IMR-90 (cell line): ENCODE measurements at regions not wholly inside any gene's neighbourhood (a gene's known extent, or its start where the extent isn't known, plus 50 kb on each side); places are given as distances from the start of the nearest gene placed in this dataset.
A peak's percentile ranks its signal among the peaks of the same experiment; 100 is the strongest.

Source experiments
- ATAC-seq: fragments of 200-7000 bp; cut with Tn5 transposase; 2 replicates; pipeline ENCODE4 v1.9.1; 2020; ENCODE audit warnings: low read depth, mild to moderate bottlenecking, moderate library complexity
- BruUV-seq: library from RNA; stranded (reverse); fragments of 400-500 nt; replicated peaks from 2 replicates; lab custom pipeline; 2021; lab: Mats Ljungman, UMichigan
- CTCF ChIA-PET: fragments of 300-600 bp; formaldehyde crosslinking; extraction: SDS; loops from one replicate; lab custom pipeline; 2021; ENCODE audit warnings: antibody characterized with exemption; lab: Yijun Ruan, JAX
- POLR2A ChIA-PET: fragments of 300-600 bp; sonication (Branson Sonifier 250); formaldehyde crosslinking; loops from one replicate; lab custom pipeline; 2022; ENCODE audit warnings: antibody characterized with exemption; ENCODE audit not compliant: unreplicated experiment; lab: Charles Lee
- DNase-seq: peaks from one replicate; pipeline ENCODE4 v3.0.0; 2013
- H2AFZ ChIP-seq: replicated peaks from 2 replicates; pipeline ENCODE3; 2013; ENCODE audit warnings: low read length, mild to moderate bottlenecking; ENCODE audit not compliant: poor library complexity
- H2AK5ac ChIP-seq: 2 replicates; pipeline ENCODE4 v1.6.1; 2013; ENCODE audit warnings: low read depth, low read length, inconsistent platforms
- H2AK9ac ChIP-seq: replicated peaks from 2 replicates; pipeline ENCODE3; 2013; ENCODE audit warnings: mild to moderate bottlenecking, low read depth, low read length, moderate library complexity; ENCODE audit not compliant: poor library complexity
- H2BK120ac ChIP-seq: 2 replicates; pipeline ENCODE4 v1.6.1; 2013; ENCODE audit warnings: low read depth, low read length, inconsistent platforms
- H2BK15ac ChIP-seq: 3 replicates; pipeline ENCODE4 v1.6.1; 2013; ENCODE audit warnings: low read depth, low read length, inconsistent platforms
- H2BK20ac ChIP-seq: 2 replicates; pipeline ENCODE4 v1.6.1; 2013; ENCODE audit warnings: low read depth, mild to moderate bottlenecking, inconsistent platforms, low read length, moderate library complexity
- H2BK5ac ChIP-seq: 2 replicates; pipeline ENCODE4 v1.6.1; 2013; ENCODE audit warnings: mild to moderate bottlenecking, low read depth, low read length, inconsistent platforms; ENCODE audit not compliant: poor library complexity, severe bottlenecking
- H3K14ac ChIP-seq: replicated peaks from 2 replicates; pipeline ENCODE4 v1.6.1; 2013; ENCODE audit warnings: low read depth, low read length, inconsistent platforms
- H3K18ac ChIP-seq: 2 replicates; pipeline ENCODE4 v1.6.1; 2013; ENCODE audit warnings: low read depth, low read length, control low read depth
- H3K23ac ChIP-seq: 2 replicates; pipeline ENCODE4 v1.6.1; 2013; ENCODE audit warnings: low read depth, low read length, inconsistent platforms
- H3K27ac ChIP-seq: 2 replicates; pipeline ENCODE4 v1.5.1; 2013; ENCODE audit warnings: mild to moderate bottlenecking, control low read depth, low read length; ENCODE audit not compliant: insufficient read depth
- H3K27me3 ChIP-seq: 2 replicates; pipeline ENCODE4 v1.6.1; 2013; ENCODE audit warnings: low read length; ENCODE audit not compliant: control insufficient read depth, insufficient read depth
- H3K36me3 ChIP-seq: 2 replicates; pipeline ENCODE4 v1.6.1; 2013; ENCODE audit warnings: low read length, mixed read lengths; ENCODE audit not compliant: control insufficient read depth, insufficient read depth
- H3K4ac ChIP-seq: 2 replicates; pipeline ENCODE4 v1.6.1; 2013; ENCODE audit warnings: low read depth, low read length, inconsistent platforms
- H3K4me1 ChIP-seq: 2 replicates; pipeline ENCODE4 v1.6.1; 2013; ENCODE audit warnings: low read length, mixed read lengths; ENCODE audit not compliant: control insufficient read depth, insufficient read depth
- H3K4me2 ChIP-seq: 2 replicates; pipeline ENCODE4 v1.6.1; 2013; ENCODE audit warnings: low read depth, mild to moderate bottlenecking, control low read depth, low read length, moderate library complexity
- H3K4me3 ChIP-seq: 2 replicates; pipeline ENCODE4 v1.5.1; 2013; ENCODE audit warnings: low read depth, mild to moderate bottlenecking, control low read depth, low read length, moderate library complexity; ENCODE audit not compliant: insufficient read depth
- H3K56ac ChIP-seq: 2 replicates; pipeline ENCODE4 v1.6.1; 2013; ENCODE audit warnings: low read length, inconsistent platforms; ENCODE audit not compliant: insufficient read depth; ENCODE audit errors: extremely low read depth
- H3K79me1 ChIP-seq, 2 experiments: 2 replicates each; pipeline ENCODE4 v1.6.1; 2013; ENCODE audit warnings: low read length in 2 of 2, inconsistent platforms in 1 of 2, low read depth in 1 of 2
- H3K9ac ChIP-seq: 2 replicates; pipeline ENCODE4 v1.6.1; 2013; ENCODE audit warnings: low read depth, low read length, control low read depth
- H3K9me1 ChIP-seq: 2 replicates; pipeline ENCODE4 v1.6.1; 2013; ENCODE audit warnings: low read length, inconsistent platforms; ENCODE audit not compliant: insufficient read depth
- H3K9me3 ChIP-seq: 2 replicates; pipeline ENCODE4 v1.6.1; 2013; ENCODE audit warnings: low read length; ENCODE audit not compliant: control insufficient read depth, insufficient read depth
- H4K20me1 ChIP-seq: 2 replicates; pipeline ENCODE4 v1.6.1; 2013; ENCODE audit warnings: low read length, inconsistent platforms; ENCODE audit not compliant: insufficient read depth
- H4K5ac ChIP-seq: 2 replicates; pipeline ENCODE4 v1.6.1; 2013; ENCODE audit warnings: mild to moderate bottlenecking, low read depth, low read length, control low read depth
- H4K8ac ChIP-seq, 2 experiments: 2 replicates each; pipeline ENCODE4 v1.6.1; 2013; ENCODE audit warnings: low read depth in 2 of 2, low read length in 2 of 2, control low read depth in 1 of 2, inconsistent platforms in 1 of 2
- H4K91ac ChIP-seq: 2 replicates; pipeline ENCODE4 v1.6.1; 2013; ENCODE audit warnings: low read depth, low read length, inconsistent platforms; ENCODE audit not compliant: insufficient read depth
- BHLHE40 ChIP-seq: fragments of 150-350 bp; IDR thresholded peaks from 2 replicates; pipeline ENCODE4 v1.6.1; 2016; ENCODE audit warnings: mild to moderate bottlenecking, low read depth, low read length
- CEBPB ChIP-seq: IDR thresholded peaks from 2 replicates; pipeline ENCODE4 v1.6.1; 2012; ENCODE audit warnings: low read depth, low read length, improper control_type of control experiment
- CHD1 ChIP-seq: IDR thresholded peaks from 2 replicates; pipeline ENCODE4 v1.6.1; 2012; ENCODE audit warnings: low read depth, low read length, improper control_type of control experiment
- FOS ChIP-seq: fragments of 150-350 bp; IDR thresholded peaks from 2 replicates; pipeline ENCODE4 v1.6.1; 2016; ENCODE audit warnings: low read depth, low read length
- MAFK ChIP-seq: IDR thresholded peaks from 2 replicates; pipeline ENCODE4 v1.6.1; 2012; ENCODE audit warnings: low read depth, low read length, improper control_type of control experiment
- MAZ ChIP-seq: IDR thresholded peaks from 2 replicates; pipeline ENCODE4 v1.6.1; 2012; ENCODE audit warnings: low read depth, mild to moderate bottlenecking, low read length, improper control_type of control experiment, moderate library complexity, borderline replicate concordance
- RAD21 ChIP-seq: IDR thresholded peaks from 2 replicates; pipeline ENCODE4 v1.6.1; 2012; ENCODE audit warnings: low read length, improper control_type of control experiment
- SMC3 ChIP-seq: fragments of 150-350 bp; IDR thresholded peaks from 2 replicates; pipeline ENCODE4 v1.6.1; 2016; ENCODE audit warnings: low read depth, mild to moderate bottlenecking, antibody characterized with exemption, low read length, moderate library complexity
- WGBS, 2 experiments: methylation state at CpG; one replicate each; pipeline versions ENCODE4 v1.1.5 to v1.1.7; 2013; ENCODE audit warnings: missing lambda C conversion rate in 2 of 2; ENCODE audit not compliant: insufficient read length in 1 of 2; ENCODE audit errors: extremely low coverage in 2 of 2; 5-methylcytosine and 5-hydroxymethylcytosine counted together
- dilution Hi-C: fragments of 300-500 bp; cut with HindIII; formaldehyde crosslinking; loops from one replicate; pipeline ENCODE4 v1.14.3; 2018; ENCODE audit warnings: low sequenced_read_pairs; ENCODE audit not compliant: unreplicated experiment
- in situ Hi-C: fragments of 300-500 bp; cut with MboI; formaldehyde crosslinking; loops from 3 replicates; pipeline ENCODE4 v1.14.3; 2019; ENCODE audit warnings: low sequenced_read_pairs, inconsistent platforms, mixed read lengths
- intact Hi-C: fragments of 100-400 bp; cut with micrococcal nuclease; formaldehyde crosslinking; loops from 2 replicates; pipeline ENCODE4 v1.10.0; 2022

GRCh38 chr2:12412898-12413305 lies 303.8 kb upstream of the TRIB2 start:
- peak overlapping the region; percentile 98 for H4K5ac ChIP-seq
- 0 out of 2 replicates have a peak overlapping the region, but pooled peaks have one; percentile 51 for H3K9ac ChIP-seq
- H4K91ac ChIP-seq: peak overlapping the region; percentile 40; the same call in 1 of the 2 replicates
- peak overlapping the region; percentile 67 for H3K4ac ChIP-seq
- no peaks in the 10 kb centered on the region for H3K79me1 ChIP-seq
- no peak overlapping the region for H2AK5ac ChIP-seq
- H3K27me3 ChIP-seq: no peaks in the 10 kb centered on the region
- intact Hi-C loops (loop anchor here (5.0 to 10.0 kb wide), 2 partner anchors 551 to 588 kb away; no protein-coding TSS in a partner anchor), dilution Hi-C loops (no loop called here), in situ Hi-C loops (loop anchor here (10.0 kb wide), 1 partner anchor 302 kb away; the partner anchor contains the start of gene TRIB2)
- H3K18ac ChIP-seq: peak overlapping the region; percentile 90
- H3K4me2 ChIP-seq: peak overlapping the region; percentile 43
- H3K14ac ChIP-seq: peak overlapping the region; percentile 92
- ChIA-PET CTCF (interaction anchor here (1.9 kb wide), 1 partner anchor 304 kb away, joined by 8 read pairs; the partner anchor contains the start of gene TRIB2), POLR2A (no interaction called here)
- peak overlapping the region; percentile 89 for H2AFZ ChIP-seq
- H3K9me1 ChIP-seq: peaks cover 5% of the 10 kb centered on the region
- 33% methylated on average over 2 of the region's 3 CpGs; no CpG with 5 or more reads in 1 of the 2 experiments for WGBS, 2 experiments
- peak overlapping the region; percentile 89 for H2BK20ac ChIP-seq
- no peaks in the 10 kb centered on the region; the same call in none of the 2 replicates for H3K9me3 ChIP-seq
- peak overlapping the region; percentile 42 for H2BK5ac ChIP-seq
- peak; percentile 47 for TF ChIP-seq FOS
- no peak for TF ChIP-seq MAZ
- TF ChIP-seq CHD1: no peak
- TF ChIP-seq SMC3: peak; percentile 20; the same call in 1 of the 2 replicates
- 0 out of 2 replicates have a peak, but pooled peaks have one; percentile 15 for TF ChIP-seq BHLHE40
- peak; percentile 48; the same call in 1 of the 2 replicates for TF ChIP-seq CEBPB
- peak; percentile 10; the same call in 1 of the 2 replicates for TF ChIP-seq RAD21
- no peak for TF ChIP-seq MAFK
- no peaks in the 10 kb centered on the region for H3K36me3 ChIP-seq
- 0 out of 3 replicates have a peak overlapping the region, but pooled peaks have one; percentile 25 for H2BK15ac ChIP-seq
- no peaks in the 10 kb centered on the region for H4K20me1 ChIP-seq
- H3K4me1 ChIP-seq: peaks cover 8% of the 10 kb centered on the region
- peak overlapping the region; percentile 2 for H2AK9ac ChIP-seq
- H3K27ac ChIP-seq: peak overlapping the region; percentile 56; the same call in 1 of the 2 replicates
- peak overlapping the region; percentile 69 for H2BK120ac ChIP-seq
- ATAC-seq (peak; percentile 69), DNase-seq (peak; percentile 81)
- H3K23ac ChIP-seq: 0 out of 2 replicates have a peak overlapping the region, but pooled peaks have one; percentile 3
- no TSS peak for BruUV-seq
- no peak overlapping the region for H3K56ac ChIP-seq
- no peak overlapping the region for H3K4me3 ChIP-seq
- H4K8ac ChIP-seq: peak overlapping the region; percentile 14 to 92
